ENCODE measurements at regions not wholly inside any gene's neighbourhood (a gene's known extent, or its start where the extent isn't known, plus 50 kb on each side); places are given as distances from the start of the nearest gene placed in this dataset.
"Not testable (repeated sequence)": the region's sequence is repeated elsewhere in the genome, so short reads cannot be mapped to it uniquely, and the experiment has no call there.

DNA sequence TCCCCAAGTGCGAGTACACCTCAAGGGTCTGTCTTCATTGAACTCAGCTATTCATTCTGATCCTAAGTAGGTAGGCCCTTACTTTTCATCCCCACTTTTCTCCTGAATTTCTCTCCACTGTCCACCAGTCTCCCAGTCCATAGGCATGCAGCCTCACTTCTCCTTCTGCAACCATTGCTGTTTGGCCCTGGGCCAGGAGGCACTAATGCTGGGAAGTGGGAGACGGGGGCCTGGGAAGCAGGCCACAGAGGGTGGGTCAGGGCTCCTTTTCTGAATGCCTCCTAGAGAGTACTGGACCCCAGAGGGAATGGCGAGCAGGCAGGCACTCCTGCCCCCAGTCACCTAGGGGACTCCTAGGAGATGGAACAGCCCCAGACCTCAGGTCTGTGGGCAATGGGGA lies 203.5 kb upstream of the RPL34 start:
- DNase-seq (ENCODE audit: extremely low read depth in 1 of 2, low read depth in 1 of 2) = no peak

DNA sequence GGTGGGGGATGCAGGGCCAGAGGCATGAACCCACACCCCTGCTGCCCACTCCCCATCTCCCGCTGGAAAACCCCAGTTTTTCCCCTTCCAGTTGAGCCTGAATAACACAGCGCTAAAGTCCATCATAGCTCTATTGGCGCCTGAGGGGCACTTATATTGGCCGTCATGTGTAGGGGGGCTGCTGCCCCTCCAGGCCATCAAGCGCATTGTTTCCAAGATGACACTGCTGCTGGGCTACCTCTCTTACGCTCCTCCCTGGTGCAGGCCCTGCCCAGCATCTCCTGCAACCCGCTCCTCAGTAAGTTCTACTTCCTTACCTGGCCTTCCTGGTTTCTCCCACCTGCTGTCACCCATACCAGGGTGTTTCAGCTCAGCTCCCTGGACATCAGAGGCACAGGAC lies 205.0 kb upstream of the RPL34 start:
- no peak for DNase-seq (ENCODE audit: extremely low read depth in 1 of 2, low read depth in 1 of 2)

DNA sequence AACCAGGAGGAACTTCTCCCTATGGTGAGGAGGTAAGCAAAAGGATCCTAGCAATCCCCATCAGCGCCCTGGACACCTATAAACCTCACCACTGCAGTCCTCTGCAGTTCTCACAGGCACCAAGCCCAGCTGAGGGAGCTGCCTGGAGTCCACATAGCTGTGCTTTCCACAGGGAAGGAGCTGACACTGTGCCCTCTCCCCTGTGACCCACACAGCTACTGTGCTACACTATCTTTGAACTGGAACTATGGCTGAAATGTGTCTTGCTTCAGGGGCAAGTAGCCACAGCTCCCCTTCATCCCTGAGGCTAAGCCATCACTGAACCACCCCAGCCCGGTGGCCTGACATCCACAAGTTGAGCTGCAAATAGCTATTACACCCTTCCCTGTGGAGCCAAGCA lies 208.5 kb upstream of the RPL34 start:
- no peak for DNase-seq (ENCODE audit: extremely low read depth in 1 of 2, low read depth in 1 of 2)

GRCh38 chr4:108409691-108410090 lies 210.7 kb upstream of the RPL34 start:
- not testable (repeated sequence) for DNase-seq (ENCODE audit: extremely low read depth in 1 of 2, low read depth in 1 of 2)

- DNase-seq (ENCODE audit: extremely low read depth in 1 of 2, low read depth in 1 of 2) = no peak
Measured at GRCh38 chr4:108405586-108405985, 214.8 kb upstream of the RPL34 start.

GRCh38 chr4:108400309-108400708 lies 220.1 kb upstream of the RPL34 start:
- DNase-seq (ENCODE audit: extremely low read depth in 1 of 2, low read depth in 1 of 2) = no peak

- DNase-seq (ENCODE audit: extremely low read depth in 1 of 2, low read depth in 1 of 2) = no peak
Measured at GRCh38 chr4:108399610-108400265, 220.6 kb upstream of the RPL34 start.

- no peak for DNase-seq (ENCODE audit: extremely low read depth in 1 of 2, low read depth in 1 of 2)
Measured at GRCh38 chr4:108398836-108399235, 221.5 kb upstream of the RPL34 start.

- DNase-seq (ENCODE audit: extremely low read depth in 1 of 2, low read depth in 1 of 2) = no peak
Measured at GRCh38 chr4:108398316-108398715, 222.1 kb upstream of the RPL34 start.

- no peak for DNase-seq (ENCODE audit: extremely low read depth in 1 of 2, low read depth in 1 of 2)
Measured at GRCh38 chr4:108397850-108398249, 222.5 kb upstream of the RPL34 start.

DNA sequence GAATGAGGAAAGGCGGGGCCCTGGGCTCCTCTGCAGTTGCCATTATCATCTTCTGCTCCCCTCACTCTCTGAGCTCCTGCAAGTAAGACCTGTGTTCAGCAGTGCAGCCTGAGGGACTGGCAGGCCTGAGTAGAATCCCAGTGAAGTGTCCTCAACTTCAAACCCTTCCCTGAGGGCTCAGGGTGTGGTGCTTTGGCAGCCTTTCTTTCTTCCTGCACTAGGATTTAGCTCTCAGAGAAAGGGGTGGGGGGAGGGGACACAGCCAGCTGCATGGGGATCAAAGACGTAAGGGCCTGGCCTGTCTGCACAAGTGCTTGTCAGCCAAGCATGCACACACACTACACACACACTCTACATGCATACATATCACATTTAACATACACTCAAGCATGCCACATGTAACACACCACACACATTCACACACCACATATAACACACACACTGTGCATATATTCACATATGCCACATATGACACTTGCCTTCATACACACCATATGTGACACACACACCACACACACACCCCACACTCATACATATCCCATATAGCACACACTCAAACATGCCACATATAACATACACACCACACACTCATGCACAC lies 223.4 kb upstream of the RPL34 start:
- no peak for DNase-seq (ENCODE audit: extremely low read depth in 1 of 2, low read depth in 1 of 2)

DNA sequence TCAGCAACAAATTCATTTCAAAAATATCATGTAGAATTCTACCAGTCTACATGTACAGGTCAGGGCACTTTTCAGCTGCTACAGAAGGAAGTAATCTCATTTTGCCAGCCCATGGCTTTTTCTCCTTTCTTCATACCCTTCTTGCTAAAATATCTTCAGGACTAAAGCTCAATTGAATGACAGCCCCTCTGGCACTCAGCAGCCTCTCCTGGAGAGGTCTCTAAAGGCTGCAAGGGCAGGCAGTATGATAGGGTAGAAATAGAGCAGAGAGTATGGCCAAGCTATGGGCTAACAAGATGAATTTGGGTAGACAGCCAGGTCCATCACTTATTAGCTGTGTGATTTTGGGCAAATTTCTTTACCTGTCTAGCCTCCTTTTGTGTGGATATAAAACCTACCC lies 224.6 kb upstream of the RPL34 start:
- DNase-seq (ENCODE audit: extremely low read depth in 1 of 2, low read depth in 1 of 2) = no peak

DNA sequence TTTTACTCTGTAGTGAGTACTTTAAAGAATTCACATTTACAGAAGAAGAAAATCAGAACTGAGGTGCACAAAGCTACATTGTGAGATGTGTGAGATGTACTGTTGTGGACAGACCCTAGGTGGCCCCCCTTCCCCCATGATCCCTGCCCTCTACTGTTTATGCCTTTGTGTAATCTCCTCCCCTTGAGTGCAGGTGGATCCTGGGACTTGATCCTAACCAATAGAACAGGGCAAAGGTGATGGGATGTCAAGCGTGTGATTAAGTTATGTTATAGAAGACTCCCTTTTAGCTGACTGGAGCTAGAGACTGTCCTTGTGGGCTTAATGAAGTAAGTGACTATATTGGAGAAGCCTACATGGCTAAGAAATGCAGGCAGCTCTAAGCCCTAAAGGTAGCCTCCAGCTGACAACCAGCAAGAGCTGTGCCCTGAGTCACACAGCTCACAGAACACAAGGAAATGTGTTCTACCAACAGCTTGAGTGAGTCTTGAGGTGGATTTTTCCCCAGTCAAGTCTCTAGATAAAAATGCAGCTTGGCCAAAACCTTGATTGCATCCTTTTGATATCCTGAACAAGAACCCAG lies 225.2 kb upstream of the LEF1 start:
- no peak for DNase-seq (ENCODE audit: extremely low read depth in 1 of 2, low read depth in 1 of 2)

DNA sequence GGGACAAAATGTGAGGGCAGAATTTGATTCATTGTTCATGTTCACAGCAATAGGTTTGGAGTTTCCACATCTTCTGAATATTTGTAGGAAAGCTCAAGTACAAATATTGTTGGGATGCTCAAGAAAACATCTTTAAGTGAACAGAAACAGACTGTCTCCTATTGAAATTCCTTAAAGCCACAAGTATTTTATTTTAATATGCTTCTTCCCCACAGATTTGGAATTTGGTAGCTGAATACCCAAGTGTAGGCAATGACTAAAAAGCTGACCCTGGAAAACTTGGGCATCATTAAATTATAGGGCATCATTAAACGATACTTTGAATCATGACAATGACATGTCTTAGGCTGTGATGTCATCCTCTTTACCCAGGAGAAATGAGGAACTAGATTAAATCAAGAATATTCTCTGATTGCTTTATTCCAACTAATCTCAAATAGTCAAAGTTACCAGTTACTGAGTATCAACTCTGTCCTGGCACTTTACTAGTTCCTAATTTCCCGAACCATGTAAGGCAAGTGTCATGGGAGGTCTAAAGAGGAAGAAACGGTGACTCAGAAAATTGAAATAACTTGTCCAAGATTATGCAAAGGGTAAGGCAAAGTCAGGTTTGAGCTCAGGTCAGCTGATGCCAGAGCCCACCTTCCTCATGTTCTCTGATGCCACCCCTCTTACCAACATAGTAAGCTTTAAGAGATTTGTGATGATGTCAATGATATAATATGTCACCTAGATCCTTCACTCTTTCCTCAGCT lies 223.1 kb upstream of the LEF1 start:
- no peak for DNase-seq (ENCODE audit: extremely low read depth in 1 of 2, low read depth in 1 of 2)

DNA sequence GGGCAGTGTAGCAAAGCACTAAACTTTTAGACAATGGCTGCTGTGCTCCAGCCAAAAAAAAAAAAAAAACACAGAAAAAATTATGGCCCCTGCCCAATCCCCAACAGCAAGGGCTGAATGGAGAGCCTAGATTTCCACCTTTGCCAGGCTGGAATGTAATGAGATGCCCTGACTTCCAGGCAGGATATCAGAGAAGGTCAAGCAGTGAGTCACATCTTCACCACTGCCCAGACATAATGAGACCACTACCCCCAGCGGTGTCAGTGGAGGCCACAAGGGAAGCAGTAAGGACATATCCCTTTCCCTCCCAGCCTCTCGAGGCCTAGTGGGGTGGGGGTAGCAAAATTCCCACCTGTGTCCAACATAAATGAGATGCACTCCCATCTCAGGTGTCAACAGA lies 216.3 kb upstream of the LEF1 start:
- no peak for DNase-seq (ENCODE audit: extremely low read depth in 1 of 2, low read depth in 1 of 2)

DNA sequence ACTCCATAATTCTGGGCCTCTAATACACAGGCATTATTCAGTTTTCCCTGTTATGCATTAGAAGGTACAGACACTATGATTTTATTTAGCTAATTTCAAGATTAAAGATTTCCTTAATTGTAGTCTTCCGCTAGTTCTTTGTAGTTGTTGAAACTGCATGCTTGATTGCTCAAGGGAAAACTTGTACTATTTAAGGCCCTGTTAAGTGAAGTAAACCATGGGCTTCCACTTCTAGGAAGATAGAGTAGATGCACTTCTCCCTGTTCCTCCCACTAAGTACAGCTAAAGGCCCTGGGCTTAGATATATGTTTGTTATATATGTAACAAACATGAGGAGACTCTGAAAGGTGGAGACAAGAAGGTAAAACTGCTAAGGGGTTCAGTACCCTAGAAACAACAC lies 215.8 kb upstream of the LEF1 start:
- DNase-seq (ENCODE audit: extremely low read depth in 1 of 2, low read depth in 1 of 2) = no peak

GRCh38 chr4:108383157-108383556 lies 214.4 kb upstream of the LEF1 start:
- DNase-seq (ENCODE audit: extremely low read depth in 1 of 2, low read depth in 1 of 2) = no peak

DNA sequence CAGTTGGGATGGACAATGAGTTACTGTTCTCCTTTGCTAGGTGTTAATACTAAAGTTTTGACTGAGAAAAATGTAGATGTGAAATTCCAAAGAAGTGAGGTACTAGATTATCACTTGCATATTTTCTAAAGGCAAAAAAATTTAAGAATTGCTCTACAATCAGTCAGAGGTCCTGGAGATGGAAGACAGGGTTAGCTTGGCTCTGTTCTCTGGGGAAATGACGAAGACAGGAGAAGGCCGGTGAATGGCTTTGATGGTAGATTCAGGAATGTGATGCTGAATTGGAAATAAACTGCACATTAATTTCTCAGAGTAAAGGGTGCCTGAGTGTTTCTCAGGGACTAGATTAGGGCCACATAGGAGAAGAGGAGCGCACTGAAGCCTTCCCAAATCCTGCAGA lies 214.0 kb upstream of the LEF1 start:
- no peak for DNase-seq (ENCODE audit: extremely low read depth in 1 of 2, low read depth in 1 of 2)

- DNase-seq (ENCODE audit: extremely low read depth in 1 of 2, low read depth in 1 of 2) = no peak
Measured at GRCh38 chr4:108378164-108378563, 209.4 kb upstream of the LEF1 start.

GRCh38 chr4:108377021-108377420 lies 208.3 kb upstream of the LEF1 start:
- no peak for DNase-seq (ENCODE audit: extremely low read depth in 1 of 2, low read depth in 1 of 2)

DNA sequence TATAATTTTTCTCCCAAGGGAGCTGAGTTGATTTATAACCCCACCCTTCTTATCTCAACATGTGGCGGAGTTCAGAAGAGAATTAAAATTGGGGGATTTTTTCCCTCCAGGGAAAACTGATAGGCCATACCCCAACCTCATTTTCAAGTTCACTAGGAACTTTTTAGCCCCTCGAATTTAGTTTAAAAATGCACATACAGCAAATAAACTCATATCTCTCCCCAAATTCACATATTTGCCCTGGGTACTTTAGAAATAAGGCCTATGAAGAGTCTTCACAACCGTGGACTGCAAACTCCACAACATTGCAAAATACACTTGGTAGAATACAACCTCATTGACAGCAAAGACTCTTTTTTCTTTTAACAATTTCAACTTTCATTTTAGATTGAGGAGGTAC lies 206.7 kb upstream of the LEF1 start:
- DNase-seq (ENCODE audit: extremely low read depth in 1 of 2, low read depth in 1 of 2) = no peak

GRCh38 chr4:108372681-108373080 lies 203.9 kb upstream of the LEF1 start:
- DNase-seq (ENCODE audit: extremely low read depth in 1 of 2, low read depth in 1 of 2) = no peak

All from stimulated activated CD8-positive, alpha-beta memory T cell treated with anti-CD3 and anti-CD28 coated beads, Interleukin-7, amount 100 ng/mL, for 48 hours (primary cell).